GM21576 (cell line): ENCODE measurements at regions not wholly inside any gene's neighbourhood (a gene's known extent, or its start where the extent isn't known, plus 50 kb on each side); places are given as distances from the start of the nearest gene placed in this dataset.
"Not testable (repeated sequence)": the region's sequence is repeated elsewhere in the genome, so short reads cannot be mapped to it uniquely, and the experiment has no call there.

Experiments
- ATAC-seq: cut with Tn5 transposase; IDR thresholded peaks from one replicate; pipeline ENCODE4 v1.9.1; 2021; ENCODE audit warnings: mild to moderate bottlenecking, moderate library complexity; ENCODE audit not compliant: unreplicated experiment

- no peak for ATAC-seq
These were observed 488.5 kb upstream of the MAN1A1 start for GRCh38 chr6:119838043-119838442.

GRCh38 chr6:119834418-119834817 is 484.9 kb upstream of the MAN1A1 start:
- no peak for ATAC-seq

DNA sequence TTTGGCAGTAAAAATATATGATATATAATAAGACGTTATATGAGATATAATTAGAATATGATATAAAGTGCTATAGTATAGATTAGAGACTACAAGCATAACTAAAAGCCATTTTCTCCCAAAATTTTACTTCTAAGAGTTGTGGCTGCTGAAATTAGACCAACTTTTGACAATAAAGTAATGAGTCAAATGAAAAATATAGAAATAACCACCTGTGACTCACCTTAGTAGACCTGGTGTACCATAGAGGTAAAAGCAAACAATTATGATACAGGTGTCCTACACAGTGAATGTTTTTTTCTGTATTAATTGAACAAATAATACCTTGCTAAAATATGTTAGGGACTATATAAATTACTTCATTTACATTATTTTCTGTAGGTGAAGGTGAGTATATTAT is 482.9 kb upstream of the MAN1A1 start:
- no peak for ATAC-seq

DNA sequence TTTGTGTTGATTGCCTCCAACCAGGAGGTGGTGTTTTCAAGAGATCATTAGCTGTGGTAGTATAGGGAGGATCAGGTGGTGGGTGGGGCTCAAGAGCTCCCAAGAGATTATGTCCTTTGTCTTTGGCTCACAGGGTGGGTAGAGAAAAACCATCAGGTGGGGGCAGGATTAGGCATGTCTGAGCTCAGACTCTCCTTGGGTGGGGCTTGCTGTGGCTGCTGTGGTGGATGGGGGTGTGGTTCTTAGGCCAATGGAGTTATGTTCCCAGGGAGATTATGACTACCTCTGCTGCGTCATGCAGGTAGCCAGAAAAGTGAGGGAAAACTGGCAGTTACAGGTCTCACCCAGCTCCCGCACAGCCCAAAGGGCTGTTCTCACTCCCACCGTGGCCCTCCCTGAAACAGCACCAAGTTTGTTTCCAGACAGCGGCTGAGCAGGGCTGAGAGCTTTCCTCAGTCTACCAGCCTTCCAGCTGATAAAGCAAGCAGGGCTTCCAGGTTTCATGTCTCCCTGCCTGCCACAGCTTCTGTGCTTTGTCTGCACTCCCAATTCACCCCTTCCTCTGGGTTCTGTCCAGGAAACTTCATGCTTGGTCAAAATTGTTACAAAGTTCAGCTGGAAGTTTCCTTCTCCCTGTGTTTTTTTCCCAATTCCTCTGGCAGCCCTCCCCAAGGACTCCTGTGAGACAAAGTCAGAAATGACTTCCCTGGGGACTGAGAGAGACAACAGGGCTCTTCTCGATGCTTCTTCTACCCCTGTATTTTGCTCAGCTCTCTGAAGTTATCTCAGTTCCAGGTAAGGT is 481.1 kb upstream of the MAN1A1 start:
- no peak for ATAC-seq

DNA sequence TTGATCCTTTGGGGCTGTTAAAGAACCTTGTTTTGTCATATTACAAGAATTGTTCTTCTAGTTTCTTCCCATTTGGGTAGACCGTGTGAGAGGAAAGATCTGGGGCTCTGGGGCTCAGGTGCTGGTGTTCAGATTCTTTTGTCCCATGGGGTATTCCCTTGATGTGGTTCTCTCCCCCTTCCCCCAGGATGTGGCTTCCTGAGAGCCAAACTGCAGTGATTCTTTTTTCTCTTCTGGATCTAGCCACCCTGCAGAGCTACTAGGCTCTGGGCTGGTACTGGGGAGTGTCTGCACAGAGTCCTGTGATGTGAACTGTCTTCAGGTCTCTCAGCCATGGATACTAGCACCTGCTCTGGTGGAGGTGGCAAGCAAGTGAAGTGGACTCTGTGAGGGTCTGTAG is 480.5 kb upstream of the MAN1A1 start:
- ATAC-seq: no peak

- ATAC-seq: not testable (repeated sequence)
These were observed 479.9 kb upstream of the MAN1A1 start for GRCh38 chr6:119829499-119829898.

GRCh38 chr6:119829006-119829405 is 479.4 kb upstream of the MAN1A1 start:
- ATAC-seq: no peak

DNA sequence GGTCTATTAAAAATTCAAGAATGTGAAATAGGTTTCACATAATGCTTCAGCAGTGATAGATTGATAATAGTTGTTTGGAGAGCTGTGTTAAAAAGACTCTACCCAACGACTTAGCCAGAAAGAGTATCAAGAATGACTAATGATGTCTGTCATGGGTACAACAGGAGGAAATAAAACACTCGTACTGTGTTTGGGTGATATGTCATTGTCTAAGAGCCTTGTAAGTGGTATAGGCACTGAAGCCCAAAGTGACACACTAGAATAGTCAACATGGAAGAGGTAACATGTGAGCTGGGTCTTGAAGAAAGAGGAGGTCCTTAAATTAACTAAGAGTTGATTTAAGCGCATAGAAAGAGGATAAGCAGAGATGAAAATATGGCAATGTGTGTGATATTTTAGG is 471.8 kb upstream of the MAN1A1 start:
- no peak for ATAC-seq

GRCh38 chr6:119818876-119819275 is 469.3 kb upstream of the MAN1A1 start:
- no peak for ATAC-seq

DNA sequence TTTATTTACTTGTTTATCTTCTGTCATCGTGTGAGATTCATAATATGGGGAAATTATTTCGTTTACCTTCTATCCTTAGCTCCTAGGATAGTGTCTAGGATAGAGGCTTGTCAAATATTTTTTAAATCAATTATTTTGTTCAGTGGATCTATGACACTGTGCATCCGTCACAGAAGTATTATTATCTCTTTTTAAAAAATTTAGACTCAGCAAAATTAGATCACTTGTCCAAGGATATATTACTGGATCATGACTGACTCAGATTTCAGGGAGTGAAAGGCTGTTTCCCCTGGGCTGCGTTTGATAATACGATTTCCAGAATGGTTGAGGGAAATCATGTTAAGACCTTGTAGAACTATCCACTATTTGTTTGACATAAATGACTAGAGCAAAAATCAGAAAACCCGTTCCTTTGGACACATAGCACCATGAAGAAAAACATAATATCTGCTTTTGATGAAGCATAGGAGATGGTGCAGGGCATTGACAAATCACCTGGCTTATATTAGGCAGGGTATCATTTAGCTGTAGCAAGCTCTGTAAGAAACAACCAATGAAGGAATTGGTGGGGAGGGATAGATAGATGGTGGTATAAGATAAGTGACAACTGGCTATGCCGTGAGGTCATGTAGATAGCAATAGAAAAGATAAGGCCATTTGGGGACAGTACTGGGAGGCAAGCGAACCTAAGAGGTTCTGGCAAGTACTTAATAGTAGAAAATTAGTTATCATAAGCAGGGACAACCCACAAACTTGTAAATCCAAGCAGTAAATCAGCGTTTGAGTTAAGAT is 465.2 kb upstream of the MAN1A1 start:
- no peak for ATAC-seq

- ATAC-seq: no peak
These were observed 452.9 kb upstream of the MAN1A1 start for GRCh38 chr6:119802464-119802863.

DNA sequence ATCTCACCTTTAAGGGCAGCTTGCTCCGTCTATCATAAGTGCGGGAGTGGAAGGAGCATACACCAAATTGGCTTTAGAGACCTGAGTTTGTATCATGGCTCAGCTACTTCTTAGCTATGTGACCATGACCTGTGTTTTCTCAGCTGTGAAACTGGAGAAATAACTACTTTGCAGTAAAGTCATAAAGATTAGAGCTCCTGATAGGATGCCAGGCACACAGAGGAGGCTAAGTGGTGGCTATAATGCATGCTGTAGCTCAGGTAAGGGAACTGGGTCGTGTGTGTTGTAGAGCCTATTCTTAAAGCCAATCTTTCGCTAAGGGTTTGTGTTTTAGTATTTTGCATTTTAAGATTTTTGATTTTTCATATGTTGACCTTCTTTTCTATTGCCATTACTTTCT is 451.5 kb upstream of the MAN1A1 start:
- ATAC-seq: no peak

- ATAC-seq: no peak
These were observed 451.0 kb upstream of the MAN1A1 start for GRCh38 chr6:119800526-119800925.

GRCh38 chr6:119799596-119800509 is 450.3 kb upstream of the MAN1A1 start:
- no peak for ATAC-seq

GRCh38 chr6:119791736-119792135 is 442.2 kb upstream of the MAN1A1 start:
- ATAC-seq: no peak

- ATAC-seq: no peak
These were observed 431.8 kb upstream of the MAN1A1 start for GRCh38 chr6:119781365-119781764.

- ATAC-seq: no peak
These were observed 418.6 kb upstream of the MAN1A1 start for GRCh38 chr6:119768201-119768600.

DNA sequence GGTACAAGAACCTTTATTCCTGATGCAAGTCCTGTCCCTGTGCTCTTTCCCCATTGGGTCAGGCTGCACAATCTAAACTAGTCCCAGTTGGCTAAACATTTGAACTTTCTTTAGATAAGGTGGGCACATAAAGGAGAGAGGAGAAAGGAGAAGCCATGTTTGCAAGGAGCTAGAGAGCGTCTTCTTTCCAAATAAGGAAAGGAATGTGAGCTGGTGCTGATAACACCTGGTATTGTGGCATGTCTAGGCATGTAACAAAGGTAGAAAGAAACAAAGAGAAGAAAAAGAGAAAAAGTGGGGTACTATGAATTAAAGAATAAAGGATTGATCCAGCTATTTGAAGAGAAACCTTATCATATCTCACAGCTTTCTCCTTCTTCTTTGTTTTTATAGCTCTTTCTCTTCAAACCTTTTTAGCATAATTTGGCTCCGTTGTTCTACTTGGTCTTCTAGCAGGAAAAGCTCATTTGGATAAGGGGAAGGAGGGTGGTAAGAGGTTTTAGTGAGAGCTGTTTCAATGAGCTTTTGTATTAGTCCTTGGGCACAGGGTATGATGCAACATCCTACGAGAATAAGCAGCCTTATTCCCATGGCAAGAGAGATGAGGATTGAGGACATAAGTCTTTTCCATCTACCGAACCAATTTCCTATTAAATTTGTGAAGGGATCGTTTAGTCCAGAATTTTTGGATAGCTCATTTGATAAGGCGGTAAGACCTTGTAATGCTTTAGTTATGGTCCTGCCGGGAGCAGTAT is 415.5 kb upstream of the MAN1A1 start:
- ATAC-seq: no peak

- ATAC-seq: no peak
These were observed 410.5 kb upstream of the MAN1A1 start for GRCh38 chr6:119760046-119760445.

DNA sequence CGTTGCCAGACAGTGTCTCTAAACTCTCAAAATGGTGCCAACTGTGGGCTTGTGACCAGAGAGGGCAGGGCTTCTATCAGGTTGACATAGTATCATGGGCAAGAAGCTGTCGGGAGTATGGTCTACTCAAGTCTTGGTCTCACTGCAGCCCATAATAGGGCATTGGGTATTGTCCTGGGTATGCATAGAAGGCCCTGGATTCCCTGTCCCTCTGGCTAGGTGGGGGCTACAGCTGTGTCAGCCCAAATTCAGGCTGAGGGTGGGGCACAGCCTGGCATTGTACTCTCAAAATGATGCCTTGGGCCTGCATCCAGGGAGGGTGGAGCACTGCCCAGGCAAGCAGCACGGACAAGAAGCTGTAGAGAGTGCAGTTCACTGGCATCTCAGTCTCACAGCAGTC is 408.8 kb upstream of the MAN1A1 start:
- no peak for ATAC-seq

- ATAC-seq: no peak
These were observed 407.9 kb upstream of the MAN1A1 start for GRCh38 chr6:119757467-119757866.
